IMR-90 (cell line): ENCODE measurements at regions not wholly inside any gene's neighbourhood (a gene's known extent, or its start where the extent isn't known, plus 50 kb on each side); places are given as distances from the start of the nearest gene placed in this dataset.

Experiments
- ATAC-seq: fragments of 200-7000 bp; cut with Tn5 transposase; 2 replicates; pipeline ENCODE4 v1.9.1; 2020; ENCODE audit warnings: low read depth, mild to moderate bottlenecking, moderate library complexity
- BruUV-seq: library from RNA; stranded (reverse); fragments of 400-500 nt; replicated peaks from 2 replicates; lab custom pipeline; 2021; lab: Mats Ljungman, UMichigan
- CTCF ChIA-PET: fragments of 300-600 bp; formaldehyde crosslinking; extraction: SDS; loops from one replicate; lab custom pipeline; 2021; ENCODE audit warnings: antibody characterized with exemption; lab: Yijun Ruan, JAX
- POLR2A ChIA-PET: fragments of 300-600 bp; sonication (Branson Sonifier 250); formaldehyde crosslinking; loops from one replicate; lab custom pipeline; 2022; ENCODE audit warnings: antibody characterized with exemption; ENCODE audit not compliant: unreplicated experiment; lab: Charles Lee
- DNase-seq: peaks from one replicate; pipeline ENCODE4 v3.0.0; 2013
- H2AFZ ChIP-seq: replicated peaks from 2 replicates; pipeline ENCODE3; 2013; ENCODE audit warnings: low read length, mild to moderate bottlenecking; ENCODE audit not compliant: poor library complexity
- H2AK5ac ChIP-seq: 2 replicates; pipeline ENCODE4 v1.6.1; 2013; ENCODE audit warnings: low read depth, low read length, inconsistent platforms
- H2AK9ac ChIP-seq: replicated peaks from 2 replicates; pipeline ENCODE3; 2013; ENCODE audit warnings: mild to moderate bottlenecking, low read depth, low read length, moderate library complexity; ENCODE audit not compliant: poor library complexity
- H2BK120ac ChIP-seq: 2 replicates; pipeline ENCODE4 v1.6.1; 2013; ENCODE audit warnings: low read depth, low read length, inconsistent platforms
- H2BK15ac ChIP-seq: 3 replicates; pipeline ENCODE4 v1.6.1; 2013; ENCODE audit warnings: low read depth, low read length, inconsistent platforms
- H2BK20ac ChIP-seq: 2 replicates; pipeline ENCODE4 v1.6.1; 2013; ENCODE audit warnings: low read depth, mild to moderate bottlenecking, inconsistent platforms, low read length, moderate library complexity
- H2BK5ac ChIP-seq: 2 replicates; pipeline ENCODE4 v1.6.1; 2013; ENCODE audit warnings: mild to moderate bottlenecking, low read depth, low read length, inconsistent platforms; ENCODE audit not compliant: poor library complexity, severe bottlenecking
- H3K14ac ChIP-seq: replicated peaks from 2 replicates; pipeline ENCODE4 v1.6.1; 2013; ENCODE audit warnings: low read depth, low read length, inconsistent platforms
- H3K18ac ChIP-seq: 2 replicates; pipeline ENCODE4 v1.6.1; 2013; ENCODE audit warnings: low read depth, low read length, control low read depth
- H3K23ac ChIP-seq: 2 replicates; pipeline ENCODE4 v1.6.1; 2013; ENCODE audit warnings: low read depth, low read length, inconsistent platforms
- H3K27ac ChIP-seq: 2 replicates; pipeline ENCODE4 v1.5.1; 2013; ENCODE audit warnings: mild to moderate bottlenecking, control low read depth, low read length; ENCODE audit not compliant: insufficient read depth
- H3K27me3 ChIP-seq: 2 replicates; pipeline ENCODE4 v1.6.1; 2013; ENCODE audit warnings: low read length; ENCODE audit not compliant: control insufficient read depth, insufficient read depth
- H3K36me3 ChIP-seq: 2 replicates; pipeline ENCODE4 v1.6.1; 2013; ENCODE audit warnings: low read length, mixed read lengths; ENCODE audit not compliant: control insufficient read depth, insufficient read depth
- H3K4ac ChIP-seq: 2 replicates; pipeline ENCODE4 v1.6.1; 2013; ENCODE audit warnings: low read depth, low read length, inconsistent platforms
- H3K4me1 ChIP-seq: 2 replicates; pipeline ENCODE4 v1.6.1; 2013; ENCODE audit warnings: low read length, mixed read lengths; ENCODE audit not compliant: control insufficient read depth, insufficient read depth
- H3K4me2 ChIP-seq: 2 replicates; pipeline ENCODE4 v1.6.1; 2013; ENCODE audit warnings: low read depth, mild to moderate bottlenecking, control low read depth, low read length, moderate library complexity
- H3K4me3 ChIP-seq: 2 replicates; pipeline ENCODE4 v1.5.1; 2013; ENCODE audit warnings: low read depth, mild to moderate bottlenecking, control low read depth, low read length, moderate library complexity; ENCODE audit not compliant: insufficient read depth
- H3K56ac ChIP-seq: 2 replicates; pipeline ENCODE4 v1.6.1; 2013; ENCODE audit warnings: low read length, inconsistent platforms; ENCODE audit not compliant: insufficient read depth; ENCODE audit errors: extremely low read depth
- H3K79me1 ChIP-seq, 2 experiments: 2 replicates each; pipeline ENCODE4 v1.6.1; 2013; ENCODE audit warnings: low read length in 2 of 2, inconsistent platforms in 1 of 2, low read depth in 1 of 2
- H3K9ac ChIP-seq: 2 replicates; pipeline ENCODE4 v1.6.1; 2013; ENCODE audit warnings: low read depth, low read length, control low read depth
- H3K9me1 ChIP-seq: 2 replicates; pipeline ENCODE4 v1.6.1; 2013; ENCODE audit warnings: low read length, inconsistent platforms; ENCODE audit not compliant: insufficient read depth
- H3K9me3 ChIP-seq: 2 replicates; pipeline ENCODE4 v1.6.1; 2013; ENCODE audit warnings: low read length; ENCODE audit not compliant: control insufficient read depth, insufficient read depth
- H4K20me1 ChIP-seq: 2 replicates; pipeline ENCODE4 v1.6.1; 2013; ENCODE audit warnings: low read length, inconsistent platforms; ENCODE audit not compliant: insufficient read depth
- H4K5ac ChIP-seq: 2 replicates; pipeline ENCODE4 v1.6.1; 2013; ENCODE audit warnings: mild to moderate bottlenecking, low read depth, low read length, control low read depth
- H4K8ac ChIP-seq, 2 experiments: 2 replicates each; pipeline ENCODE4 v1.6.1; 2013; ENCODE audit warnings: low read depth in 2 of 2, low read length in 2 of 2, control low read depth in 1 of 2, inconsistent platforms in 1 of 2
- H4K91ac ChIP-seq: 2 replicates; pipeline ENCODE4 v1.6.1; 2013; ENCODE audit warnings: low read depth, low read length, inconsistent platforms; ENCODE audit not compliant: insufficient read depth
- BHLHE40 ChIP-seq: fragments of 150-350 bp; IDR thresholded peaks from 2 replicates; pipeline ENCODE4 v1.6.1; 2016; ENCODE audit warnings: mild to moderate bottlenecking, low read depth, low read length
- CEBPB ChIP-seq: IDR thresholded peaks from 2 replicates; pipeline ENCODE4 v1.6.1; 2012; ENCODE audit warnings: low read depth, low read length, improper control_type of control experiment
- CHD1 ChIP-seq: IDR thresholded peaks from 2 replicates; pipeline ENCODE4 v1.6.1; 2012; ENCODE audit warnings: low read depth, low read length, improper control_type of control experiment
- FOS ChIP-seq: fragments of 150-350 bp; IDR thresholded peaks from 2 replicates; pipeline ENCODE4 v1.6.1; 2016; ENCODE audit warnings: low read depth, low read length
- MAFK ChIP-seq: IDR thresholded peaks from 2 replicates; pipeline ENCODE4 v1.6.1; 2012; ENCODE audit warnings: low read depth, low read length, improper control_type of control experiment
- MAZ ChIP-seq: IDR thresholded peaks from 2 replicates; pipeline ENCODE4 v1.6.1; 2012; ENCODE audit warnings: low read depth, mild to moderate bottlenecking, low read length, improper control_type of control experiment, moderate library complexity, borderline replicate concordance
- MXI1 ChIP-seq: IDR thresholded peaks from 2 replicates; pipeline ENCODE4 v1.6.1; 2012; ENCODE audit warnings: low read depth, mild to moderate bottlenecking, low read length, moderate library complexity, borderline replicate concordance
- NFE2L2 ChIP-seq: fragments of 150-350 bp; IDR thresholded peaks from 2 replicates; pipeline ENCODE4 v1.6.1; 2016; ENCODE audit warnings: low read depth, mild to moderate bottlenecking, low read length
- POLR2A ChIP-seq: IDR thresholded peaks from 2 replicates; pipeline ENCODE4 v1.6.1; 2012; ENCODE audit warnings: mild to moderate bottlenecking, low read depth, low read length
- RAD21 ChIP-seq: IDR thresholded peaks from 2 replicates; pipeline ENCODE4 v1.6.1; 2012; ENCODE audit warnings: low read length, improper control_type of control experiment
- RCOR1 ChIP-seq: IDR thresholded peaks from 2 replicates; pipeline ENCODE4 v1.6.1; 2012; ENCODE audit warnings: mild to moderate bottlenecking, low read length, improper control_type of control experiment; ENCODE audit not compliant: insufficient replicate concordance
- RFX5 ChIP-seq: IDR thresholded peaks from 2 replicates; pipeline ENCODE4 v1.8.0; 2012; ENCODE audit warnings: low read depth, mild to moderate bottlenecking, low read length, moderate library complexity
- SMC3 ChIP-seq: fragments of 150-350 bp; IDR thresholded peaks from 2 replicates; pipeline ENCODE4 v1.6.1; 2016; ENCODE audit warnings: low read depth, mild to moderate bottlenecking, antibody characterized with exemption, low read length, moderate library complexity
- WGBS, 2 experiments: methylation state at CpG; one replicate each; pipeline versions ENCODE4 v1.1.5 to v1.1.7; 2013; ENCODE audit warnings: missing lambda C conversion rate in 2 of 2; ENCODE audit not compliant: insufficient read length in 1 of 2; ENCODE audit errors: extremely low coverage in 2 of 2; 5-methylcytosine and 5-hydroxymethylcytosine counted together
- dilution Hi-C: fragments of 300-500 bp; cut with HindIII; formaldehyde crosslinking; loops from one replicate; pipeline ENCODE4 v1.14.3; 2018; ENCODE audit warnings: low sequenced_read_pairs; ENCODE audit not compliant: unreplicated experiment
- in situ Hi-C: fragments of 300-500 bp; cut with MboI; formaldehyde crosslinking; loops from 3 replicates; pipeline ENCODE4 v1.14.3; 2019; ENCODE audit warnings: low sequenced_read_pairs, inconsistent platforms, mixed read lengths
- intact Hi-C: fragments of 100-400 bp; cut with micrococcal nuclease; formaldehyde crosslinking; loops from 2 replicates; pipeline ENCODE4 v1.10.0; 2022
- TF ChIP-seq, protein P1 (sequence below): conservative IDR thresholded peaks from 2 replicates; pipeline ENCODE4 v1.5.1; 2012; ENCODE audit warnings: mild to moderate bottlenecking, low read depth, low read length, improper control_type of control experiment
- TF ChIP-seq, protein P2 (sequence below): fragments of 150-350 bp; IDR thresholded peaks from 2 replicates; pipeline ENCODE4 v1.6.1; 2016; ENCODE audit warnings: low read depth, mild to moderate bottlenecking, low read length, moderate library complexity, borderline replicate concordance
- TF ChIP-seq, protein P3 (sequence below): fragments of 150-350 bp; IDR thresholded peaks from 2 replicates; pipeline ENCODE4 v1.6.1; 2017; ENCODE audit warnings: mild to moderate bottlenecking, antibody characterized with exemption, low read length, low read depth

DNA sequence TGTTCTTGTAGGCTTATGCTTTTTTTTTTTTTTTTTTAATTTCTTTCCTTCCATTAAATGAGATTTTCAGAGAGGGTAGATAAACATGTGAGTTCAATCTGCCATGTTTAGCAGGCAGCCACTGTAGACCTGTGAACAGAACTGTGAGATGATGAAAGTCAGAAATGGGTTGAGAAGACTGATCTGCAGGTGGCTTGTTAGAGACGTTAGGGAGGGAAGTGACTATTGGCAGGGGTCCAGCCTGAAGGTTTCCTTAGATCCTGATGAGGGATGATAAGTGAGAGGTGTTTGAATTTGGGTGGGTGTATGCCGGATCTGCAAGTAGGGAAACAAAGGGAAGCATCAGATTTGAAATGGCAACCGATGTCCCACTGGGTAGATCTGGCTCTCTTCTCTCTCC lies 157.8 kb downstream of the HS3ST3B1 start:
- CTCF ChIA-PET: no interaction called here
- TF ChIP-seq RAD21 (no peak), CEBPB (no peak), POLR2A (no peak), RFX5 (no peak), MXI1 (no peak), SMC3 (no peak), NFE2L2 (no peak), FOS (no peak), RCOR1 (no peak), CHD1 (no peak), MAFK (no peak), BHLHE40 (no peak), MAZ (no peak)
- TF ChIP-seq, protein P1, sequence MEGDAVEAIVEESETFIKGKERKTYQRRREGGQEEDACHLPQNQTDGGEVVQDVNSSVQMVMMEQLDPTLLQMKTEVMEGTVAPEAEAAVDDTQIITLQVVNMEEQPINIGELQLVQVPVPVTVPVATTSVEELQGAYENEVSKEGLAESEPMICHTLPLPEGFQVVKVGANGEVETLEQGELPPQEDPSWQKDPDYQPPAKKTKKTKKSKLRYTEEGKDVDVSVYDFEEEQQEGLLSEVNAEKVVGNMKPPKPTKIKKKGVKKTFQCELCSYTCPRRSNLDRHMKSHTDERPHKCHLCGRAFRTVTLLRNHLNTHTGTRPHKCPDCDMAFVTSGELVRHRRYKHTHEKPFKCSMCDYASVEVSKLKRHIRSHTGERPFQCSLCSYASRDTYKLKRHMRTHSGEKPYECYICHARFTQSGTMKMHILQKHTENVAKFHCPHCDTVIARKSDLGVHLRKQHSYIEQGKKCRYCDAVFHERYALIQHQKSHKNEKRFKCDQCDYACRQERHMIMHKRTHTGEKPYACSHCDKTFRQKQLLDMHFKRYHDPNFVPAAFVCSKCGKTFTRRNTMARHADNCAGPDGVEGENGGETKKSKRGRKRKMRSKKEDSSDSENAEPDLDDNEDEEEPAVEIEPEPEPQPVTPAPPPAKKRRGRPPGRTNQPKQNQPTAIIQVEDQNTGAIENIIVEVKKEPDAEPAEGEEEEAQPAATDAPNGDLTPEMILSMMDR: no peak
- TF ChIP-seq, protein P2, sequence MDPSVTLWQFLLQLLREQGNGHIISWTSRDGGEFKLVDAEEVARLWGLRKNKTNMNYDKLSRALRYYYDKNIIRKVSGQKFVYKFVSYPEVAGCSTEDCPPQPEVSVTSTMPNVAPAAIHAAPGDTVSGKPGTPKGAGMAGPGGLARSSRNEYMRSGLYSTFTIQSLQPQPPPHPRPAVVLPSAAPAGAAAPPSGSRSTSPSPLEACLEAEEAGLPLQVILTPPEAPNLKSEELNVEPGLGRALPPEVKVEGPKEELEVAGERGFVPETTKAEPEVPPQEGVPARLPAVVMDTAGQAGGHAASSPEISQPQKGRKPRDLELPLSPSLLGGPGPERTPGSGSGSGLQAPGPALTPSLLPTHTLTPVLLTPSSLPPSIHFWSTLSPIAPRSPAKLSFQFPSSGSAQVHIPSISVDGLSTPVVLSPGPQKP: no peak
- TF ChIP-seq, protein P3, sequence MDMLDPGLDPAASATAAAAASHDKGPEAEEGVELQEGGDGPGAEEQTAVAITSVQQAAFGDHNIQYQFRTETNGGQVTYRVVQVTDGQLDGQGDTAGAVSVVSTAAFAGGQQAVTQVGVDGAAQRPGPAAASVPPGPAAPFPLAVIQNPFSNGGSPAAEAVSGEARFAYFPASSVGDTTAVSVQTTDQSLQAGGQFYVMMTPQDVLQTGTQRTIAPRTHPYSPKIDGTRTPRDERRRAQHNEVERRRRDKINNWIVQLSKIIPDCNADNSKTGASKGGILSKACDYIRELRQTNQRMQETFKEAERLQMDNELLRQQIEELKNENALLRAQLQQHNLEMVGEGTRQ: no peak

More for the DNA sequence above, 157.8 kb downstream of the HS3ST3B1 start:
- H3K4ac ChIP-seq: no peak overlapping the region
- no peak overlapping the region for H2AFZ ChIP-seq
- no peak overlapping the region for H2AK5ac ChIP-seq
- POLR2A ChIA-PET: no interaction called here
- H2BK120ac ChIP-seq: no peak overlapping the region
- no peaks in the 10 kb centered on the region for H3K27me3 ChIP-seq
- no peak overlapping the region for H3K27ac ChIP-seq
- no peak overlapping the region for H4K5ac ChIP-seq
- H3K9ac ChIP-seq: no peak overlapping the region
- H3K4me2 ChIP-seq: no peak overlapping the region
- H3K9me3 ChIP-seq: no peaks in the 10 kb centered on the region
- H3K9me1 ChIP-seq: no peaks in the 10 kb centered on the region
- intact Hi-C loops: no loop called here
- 44% methylated on average over 1 of the region's 3 CpGs; no CpG with 5 or more reads in 1 of the 2 experiments for WGBS, 2 experiments
- H3K18ac ChIP-seq: no peak overlapping the region
- no peak overlapping the region for H2BK15ac ChIP-seq
- no peaks in the 10 kb centered on the region for H3K36me3 ChIP-seq
- H4K20me1 ChIP-seq: no peaks in the 10 kb centered on the region
- no peak overlapping the region for H4K8ac ChIP-seq
- in situ Hi-C loops: no loop called here
- H3K23ac ChIP-seq: no peak overlapping the region
- no peak overlapping the region for H2AK9ac ChIP-seq
- ATAC-seq (no peak), DNase-seq (no peak)
- no peak overlapping the region for H2BK5ac ChIP-seq
- no peak overlapping the region for H3K14ac ChIP-seq
- no TSS peak for BruUV-seq
- no peaks in the 10 kb centered on the region for H3K79me1 ChIP-seq
- no peak overlapping the region for H3K4me3 ChIP-seq
- H4K91ac ChIP-seq: no peak overlapping the region
- H2BK20ac ChIP-seq: no peak overlapping the region
- no peak overlapping the region for H3K56ac ChIP-seq
- dilution Hi-C loops: no loop called here
- H3K4me1 ChIP-seq: no peaks in the 10 kb centered on the region
